ENCODE measurements at regions not wholly inside any gene's neighbourhood (a gene's known extent, or its start where the extent isn't known, plus 50 kb on each side); places are given as distances from the start of the nearest gene placed in this dataset.

DNA sequence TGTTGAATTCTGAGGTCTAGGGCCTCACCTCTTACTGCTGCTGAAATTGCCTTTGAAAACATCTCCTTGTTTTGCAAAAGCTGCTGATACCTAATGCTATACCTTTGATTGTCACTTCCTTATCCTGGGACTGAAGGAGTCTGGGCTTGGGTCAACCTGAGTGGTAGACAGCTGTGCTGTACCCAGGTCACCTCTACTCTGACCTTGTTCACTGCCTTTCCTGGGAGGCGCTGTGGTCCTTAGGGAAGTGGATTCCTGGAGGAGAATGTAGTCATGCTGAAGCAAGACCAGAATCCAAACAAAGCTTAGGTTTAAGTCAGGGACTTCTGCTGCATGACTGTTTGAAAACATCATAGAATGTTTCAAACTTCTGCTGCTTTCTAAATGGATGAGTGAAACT is 191.4 kb downstream of the SNAPC1 start:
- no peak for DNase-seq

DNA sequence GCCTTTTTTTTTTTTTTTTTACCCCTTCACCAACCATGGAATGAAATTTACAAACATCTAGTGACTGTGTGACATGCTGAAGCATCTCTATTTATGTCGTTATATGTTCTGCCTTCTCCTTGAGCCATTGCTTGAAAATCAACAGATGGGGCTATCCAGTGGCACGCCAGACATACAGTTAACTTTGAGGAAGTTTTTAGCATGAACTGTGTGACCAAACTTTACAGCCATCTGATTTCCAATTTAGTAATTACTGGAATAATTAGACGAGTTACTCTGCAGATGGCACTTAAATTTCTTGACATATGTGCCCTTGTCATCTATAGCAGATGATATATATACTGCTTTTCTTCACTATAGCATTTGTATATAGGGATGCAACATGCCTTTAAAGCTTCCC is 192.1 kb downstream of the SNAPC1 start:
- no peak for DNase-seq

DNA sequence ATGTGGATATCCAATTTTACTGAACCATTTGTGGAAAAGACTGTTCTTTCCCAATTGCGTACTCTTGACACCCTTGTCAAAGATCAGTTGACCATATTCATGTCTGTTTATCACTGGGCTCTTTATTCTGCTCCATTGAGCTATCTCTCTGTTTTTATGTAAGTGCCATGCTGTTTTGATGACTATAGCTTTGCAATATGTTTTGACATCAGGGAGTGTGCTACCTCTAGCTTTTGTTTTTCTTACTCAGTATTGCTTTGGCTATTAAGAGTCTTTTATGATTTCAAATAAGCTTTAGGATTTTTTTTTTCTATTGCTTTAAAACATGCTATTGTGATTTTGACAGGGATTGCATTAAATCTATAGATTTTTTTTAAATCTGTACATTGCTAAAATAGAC is 194.3 kb downstream of the SNAPC1 start:
- no peak for DNase-seq

DNA sequence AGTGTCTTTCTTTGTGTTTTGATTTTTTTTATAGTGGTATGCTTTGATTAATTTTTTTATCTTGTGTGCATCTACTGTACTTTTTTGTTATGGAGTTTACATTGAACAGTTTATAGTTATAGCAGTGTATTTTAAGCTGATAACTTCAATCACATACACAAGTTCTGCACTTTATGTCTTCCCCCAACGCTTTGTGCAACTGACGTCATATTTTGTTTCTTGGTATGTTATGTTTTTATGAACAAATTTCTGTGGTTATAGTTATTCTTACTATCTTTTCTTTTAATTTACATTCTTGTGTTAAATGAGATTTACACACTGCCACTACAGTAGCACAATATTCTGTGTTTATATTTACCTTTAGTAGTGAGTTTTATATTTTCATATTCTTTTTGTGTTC is 197.1 kb downstream of the SNAPC1 start:
- DNase-seq, result no peak

DNA sequence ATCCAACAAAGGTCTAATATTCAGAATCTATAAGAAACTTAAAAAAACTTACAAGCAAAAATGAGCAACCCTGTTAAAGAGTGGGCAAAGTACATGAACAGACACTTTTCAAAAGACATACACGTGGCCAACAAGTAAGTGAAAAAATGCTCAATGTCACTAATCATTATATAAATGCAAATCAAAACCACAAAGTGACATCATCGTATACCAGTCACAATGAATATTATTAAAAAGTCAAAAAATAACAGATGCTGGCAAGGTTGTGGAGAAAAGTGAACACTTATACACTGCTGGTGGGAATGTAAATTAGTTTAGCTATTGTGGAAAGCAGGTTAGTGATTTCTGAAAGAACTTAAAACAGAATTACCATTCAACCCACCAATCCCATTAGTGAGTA is 199.1 kb downstream of the SNAPC1 start:
- DNase-seq, result no peak

DNA sequence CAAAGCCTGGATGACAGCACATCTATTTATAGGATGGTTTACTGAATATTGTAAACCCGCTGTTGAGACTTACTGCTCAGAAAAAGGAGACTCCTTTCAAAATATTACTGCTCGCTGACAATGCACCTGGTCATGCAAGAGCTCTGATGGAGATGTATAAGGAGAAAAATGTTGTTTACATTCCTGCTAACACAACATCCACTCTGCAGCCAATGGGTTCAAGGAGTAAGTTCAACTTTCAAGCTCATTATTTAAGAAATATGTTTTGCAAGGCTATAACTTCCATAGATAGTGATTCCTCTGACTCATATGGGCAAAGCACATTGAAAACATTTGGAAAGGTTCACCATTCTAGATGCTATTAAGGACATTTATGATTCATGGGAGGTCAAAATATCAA is 201.7 kb downstream of the SNAPC1 start:
- no peak for DNase-seq

DNA sequence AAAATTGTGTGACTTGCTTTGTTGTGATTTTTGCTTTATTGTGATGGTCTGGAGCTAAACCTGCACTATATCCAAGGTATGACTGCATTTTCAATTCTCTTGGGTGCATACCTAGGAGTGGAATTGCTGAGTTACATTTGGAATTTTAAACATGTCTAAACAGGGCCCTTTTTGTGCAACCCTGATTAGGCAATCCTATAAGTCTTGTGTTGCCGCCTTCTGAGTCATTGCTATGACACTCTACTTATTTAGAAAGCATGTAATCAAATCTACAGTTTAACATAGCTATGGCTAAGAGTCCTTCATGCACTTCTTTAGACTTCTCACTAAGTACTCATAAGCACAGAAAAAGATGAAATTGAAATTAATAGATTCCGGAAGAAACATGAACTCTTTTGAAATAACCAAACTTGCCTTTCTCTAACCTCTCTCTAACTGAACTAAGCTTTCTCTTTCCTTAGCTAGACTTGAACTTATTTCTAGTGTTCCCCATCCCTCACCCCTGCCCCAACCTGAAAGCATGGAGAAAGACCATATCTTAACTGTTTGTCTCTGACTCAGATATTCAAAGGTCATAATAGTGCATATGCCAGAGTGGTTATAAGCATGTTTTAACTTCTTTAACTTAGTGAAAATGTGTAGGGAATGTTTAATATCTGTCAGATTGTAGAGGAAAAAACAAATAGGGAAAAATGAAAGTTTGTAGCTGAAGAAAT is 203.0 kb downstream of the SNAPC1 start:
- peak; percentile 87 for DNase-seq

DNA sequence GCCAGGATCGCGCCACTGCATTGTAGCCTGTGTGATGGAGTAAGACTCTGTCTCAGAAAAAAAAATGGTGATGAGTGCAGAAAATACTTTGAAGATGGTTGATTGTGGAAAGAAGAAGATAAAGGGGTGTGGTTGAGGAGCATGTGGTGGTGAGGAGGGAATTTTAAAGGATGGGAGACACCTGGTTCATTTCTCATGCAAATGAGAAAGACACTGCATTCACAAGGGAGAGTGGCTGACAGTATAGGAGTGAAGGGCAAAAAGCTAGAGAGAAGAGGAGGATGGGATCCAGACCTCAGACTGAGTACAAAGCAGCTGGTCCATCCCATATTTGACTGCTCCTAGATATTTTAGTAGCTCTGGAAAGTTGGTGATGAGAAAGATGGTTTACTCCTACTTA is 206.0 kb downstream of the SNAPC1 start:
- DNase-seq, result no peak

DNA sequence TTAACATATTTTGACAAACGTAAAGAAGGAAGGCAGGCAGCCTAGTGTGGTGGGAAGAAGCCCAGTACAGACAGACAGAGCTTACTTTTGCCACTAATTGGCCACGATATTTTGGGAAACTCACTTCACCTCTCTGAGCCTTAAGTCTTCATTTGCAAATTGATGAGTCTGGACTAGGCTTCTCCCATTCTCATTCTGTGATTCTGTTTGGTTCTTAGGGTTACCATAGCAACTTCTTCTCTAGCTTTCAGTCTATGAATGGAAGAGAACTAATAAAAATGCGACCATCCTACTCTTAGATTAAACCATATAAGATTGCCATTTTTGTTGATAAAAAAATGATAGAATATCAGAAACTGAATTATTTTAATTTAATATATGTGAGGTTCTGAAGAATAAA is 210.5 kb downstream of the SNAPC1 start:
- DNase-seq, result no peak

DNA sequence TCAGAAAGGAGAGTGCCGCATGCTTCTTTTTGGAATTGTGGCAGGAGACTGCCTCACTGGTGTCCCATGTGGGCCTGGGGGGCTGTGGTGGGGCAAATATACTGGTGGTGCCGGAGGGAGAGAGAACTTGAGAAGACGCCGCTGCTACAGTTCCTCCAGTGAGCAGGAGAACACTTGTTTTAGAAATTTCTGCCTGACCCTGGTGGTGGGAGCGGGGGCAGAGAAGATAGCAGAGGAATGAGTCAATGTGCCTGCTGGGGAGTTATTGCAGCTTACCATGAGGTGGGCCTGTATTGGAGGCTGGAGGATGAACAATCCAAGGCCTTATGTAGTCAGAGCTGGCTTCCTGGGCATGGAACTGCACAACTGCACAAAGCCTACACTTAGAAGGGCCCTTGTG is 211.8 kb downstream of the SNAPC1 start:
- DNase-seq, result peak; percentile 85

DNA sequence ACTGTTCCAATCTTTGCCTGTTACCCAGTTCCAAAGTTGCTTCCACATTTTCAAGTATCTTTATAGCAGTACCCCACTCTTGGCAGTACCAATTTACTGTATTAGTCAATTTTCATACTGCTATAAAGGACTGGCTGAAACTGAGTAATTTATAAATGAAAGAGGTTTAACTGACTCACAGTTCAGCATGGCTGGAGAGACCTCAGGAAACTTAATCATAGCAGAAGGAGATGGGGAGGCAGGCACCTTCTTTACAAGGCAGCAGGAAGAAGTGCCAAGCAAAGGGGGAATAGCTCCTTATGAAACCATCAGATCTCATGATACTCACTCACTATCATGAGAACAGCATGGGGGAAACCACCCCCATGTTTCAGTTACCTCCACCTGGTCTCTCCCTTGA is 215.0 kb downstream of the SNAPC1 start:
- peak; percentile 16 for DNase-seq

DNA sequence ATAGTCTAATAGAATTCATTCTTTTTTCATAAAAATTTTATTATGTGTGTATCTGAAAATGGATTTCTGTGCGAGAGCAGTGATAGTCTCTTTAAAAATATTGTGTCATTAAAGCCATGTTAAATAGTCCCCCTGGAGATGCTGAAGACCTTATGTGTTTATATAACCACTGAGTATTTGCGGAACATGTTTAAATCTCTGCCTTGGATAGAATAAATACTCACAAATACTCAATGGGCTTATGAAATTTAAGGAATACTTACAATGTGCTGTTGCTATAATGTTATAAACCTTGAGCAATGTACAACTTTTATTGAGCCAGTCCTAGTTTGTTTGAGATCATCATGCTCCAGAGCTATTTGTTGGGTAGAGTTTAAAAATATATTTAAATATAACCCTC is 226.0 kb downstream of the SNAPC1 start:
- DNase-seq, result no peak

DNA sequence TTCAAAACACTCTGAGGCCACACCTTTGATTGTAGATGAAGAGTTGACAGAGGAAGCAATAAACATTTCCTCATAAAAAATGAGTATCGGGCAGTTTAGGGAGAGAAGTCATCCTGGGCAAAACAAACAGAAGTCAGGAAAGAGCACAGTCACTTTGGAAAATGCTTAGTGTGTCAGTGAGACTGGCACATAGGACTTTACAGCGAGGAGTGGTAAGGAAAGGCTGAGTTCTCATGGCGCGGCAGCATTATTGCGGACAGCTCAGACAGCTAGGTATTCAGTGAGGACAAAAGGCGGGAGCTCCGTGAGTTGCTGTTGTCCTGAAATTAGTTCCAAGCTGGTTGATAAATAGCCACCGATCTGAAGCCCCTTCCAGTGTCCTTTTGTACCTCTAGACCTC is 229.9 kb downstream of the SNAPC1 start:
- no peak for DNase-seq

DNA sequence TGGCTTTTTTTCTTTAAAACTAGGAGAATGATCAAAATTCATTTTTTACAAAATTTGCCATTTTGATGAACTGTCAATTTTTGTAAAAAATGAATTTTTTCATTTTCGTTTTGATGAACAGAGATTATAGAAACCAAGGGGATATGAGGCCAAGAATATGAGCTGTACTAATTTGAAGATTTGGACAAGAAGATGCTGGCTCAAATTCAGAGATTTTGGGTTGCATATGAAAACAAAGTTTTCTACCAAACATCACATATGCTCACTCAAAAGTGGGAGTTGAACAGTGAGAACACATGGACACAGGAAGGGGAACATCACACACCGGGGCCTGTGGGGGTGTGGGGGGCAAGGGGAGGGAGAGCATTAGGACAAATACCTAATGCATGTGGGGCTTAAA is 230.7 kb downstream of the SNAPC1 start:
- no peak for DNase-seq

DNA sequence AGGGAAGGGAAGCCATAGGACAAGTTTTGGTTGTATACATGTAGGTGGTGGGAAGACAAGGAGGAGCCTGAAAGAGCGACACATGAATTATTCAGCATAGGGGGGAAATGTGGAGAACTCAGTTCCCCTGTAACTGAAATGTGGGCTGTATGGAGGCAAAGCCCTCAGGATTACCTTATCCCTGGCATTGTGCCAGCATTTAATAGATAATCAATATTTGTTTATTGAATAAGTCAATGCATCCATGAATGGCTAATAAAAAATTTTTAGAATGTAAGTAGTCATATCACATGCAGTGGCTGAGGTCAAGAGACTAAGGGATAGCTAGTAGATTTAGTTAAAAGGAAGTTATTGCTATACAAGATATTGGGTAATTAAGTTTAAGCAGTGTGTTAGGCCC is 232.4 kb downstream of the SNAPC1 start:
- DNase-seq, result no peak

DNA sequence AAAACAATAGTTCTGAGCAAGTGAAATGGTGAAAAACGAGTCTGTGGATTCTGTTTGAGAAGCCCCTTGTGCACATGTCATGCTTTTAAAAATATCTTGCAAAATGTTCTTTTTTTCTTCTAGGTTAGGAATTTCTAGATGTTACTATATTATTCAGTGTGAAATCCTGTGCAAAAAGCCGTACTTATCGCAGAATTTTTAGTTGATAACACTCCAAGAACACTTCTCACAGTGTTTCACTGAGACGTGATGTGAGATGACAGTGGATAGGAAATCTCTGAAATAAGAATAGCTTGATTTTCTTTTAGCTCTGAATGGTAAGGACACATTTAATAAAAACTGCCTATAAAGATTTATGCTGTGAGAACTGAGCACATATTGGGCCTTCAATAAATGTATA is 234.5 kb downstream of the SNAPC1 start:
- DNase-seq, result no peak

DNA sequence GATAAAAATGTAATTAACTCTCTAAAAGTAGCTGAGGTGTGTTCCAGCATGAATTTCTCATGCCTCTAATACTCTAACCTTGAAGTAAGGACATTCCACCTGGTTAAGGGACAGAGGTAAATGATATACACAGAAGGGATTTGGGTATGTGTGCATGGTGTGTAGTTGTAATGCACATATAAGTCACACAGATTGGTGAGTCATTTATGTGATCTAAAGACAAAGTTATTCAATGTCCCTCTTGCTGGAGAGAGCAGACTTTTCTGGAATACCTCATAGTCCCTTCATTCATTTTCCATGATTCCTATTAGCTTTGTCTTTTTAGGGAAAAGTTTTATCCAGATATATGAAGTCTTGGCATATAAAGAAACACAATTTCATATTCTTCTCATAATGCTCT is 234.9 kb downstream of the SNAPC1 start:
- DNase-seq, result peak; percentile 59

DNA sequence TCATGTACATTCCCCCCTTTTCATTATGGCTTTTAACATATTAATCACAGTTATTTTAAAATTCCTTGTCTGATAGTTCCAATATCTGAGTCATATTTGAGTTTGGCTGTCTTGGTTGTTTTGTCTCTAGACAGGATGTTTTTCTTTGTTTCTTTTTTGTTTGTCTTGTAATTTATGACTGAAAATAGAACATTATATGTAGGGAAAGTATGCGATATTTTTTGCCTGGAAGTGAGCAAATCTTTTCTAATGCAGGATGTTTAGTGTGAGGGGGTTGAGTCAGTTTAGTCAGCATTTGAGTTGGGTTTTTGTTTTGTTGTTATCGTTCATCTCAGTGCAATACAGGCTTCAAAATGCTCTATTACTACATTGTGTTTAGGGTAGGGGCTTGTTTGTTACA is 239.7 kb downstream of the SNAPC1 start:
- peak; percentile 88 for DNase-seq

DNA sequence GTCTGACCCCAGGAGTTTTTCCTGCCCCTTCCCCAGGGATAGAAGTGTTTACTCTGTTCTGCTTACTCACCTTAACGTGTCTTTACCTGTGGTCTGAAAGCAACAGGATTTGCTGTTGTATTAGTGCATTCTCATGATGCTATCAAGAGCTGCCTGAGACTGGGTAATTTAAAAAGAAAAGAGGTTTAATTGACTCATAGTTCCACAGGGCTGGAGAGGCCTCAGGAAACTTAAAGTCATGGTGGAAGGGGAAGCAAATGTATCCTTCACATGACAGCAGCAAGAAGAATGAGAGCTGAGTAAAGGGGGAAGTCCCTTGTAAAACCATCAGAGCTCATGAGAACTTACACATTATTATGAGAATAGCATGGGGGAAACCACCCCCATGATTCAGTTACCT is 240.4 kb downstream of the SNAPC1 start:
- DNase-seq, result peak; percentile 75

DNA sequence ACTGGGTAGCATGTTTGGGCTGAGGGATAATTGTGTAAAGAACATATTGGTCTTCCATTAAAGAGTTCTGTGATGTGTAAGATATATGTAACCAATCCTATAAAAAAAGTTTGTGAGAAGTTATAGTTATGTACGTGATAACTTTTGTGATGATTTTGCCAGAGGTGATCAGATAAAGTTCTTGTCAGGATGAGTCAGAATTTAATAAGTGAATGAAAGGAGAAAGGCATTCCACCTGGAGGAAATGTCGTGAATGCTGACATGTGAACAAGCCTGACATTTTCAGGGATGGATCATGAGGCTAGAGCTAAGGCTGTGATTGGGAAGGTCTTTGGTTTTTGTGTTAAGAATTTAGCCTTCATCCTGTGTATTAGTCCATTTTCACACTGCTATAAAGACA is 241.5 kb downstream of the SNAPC1 start:
- no peak for DNase-seq

DNA sequence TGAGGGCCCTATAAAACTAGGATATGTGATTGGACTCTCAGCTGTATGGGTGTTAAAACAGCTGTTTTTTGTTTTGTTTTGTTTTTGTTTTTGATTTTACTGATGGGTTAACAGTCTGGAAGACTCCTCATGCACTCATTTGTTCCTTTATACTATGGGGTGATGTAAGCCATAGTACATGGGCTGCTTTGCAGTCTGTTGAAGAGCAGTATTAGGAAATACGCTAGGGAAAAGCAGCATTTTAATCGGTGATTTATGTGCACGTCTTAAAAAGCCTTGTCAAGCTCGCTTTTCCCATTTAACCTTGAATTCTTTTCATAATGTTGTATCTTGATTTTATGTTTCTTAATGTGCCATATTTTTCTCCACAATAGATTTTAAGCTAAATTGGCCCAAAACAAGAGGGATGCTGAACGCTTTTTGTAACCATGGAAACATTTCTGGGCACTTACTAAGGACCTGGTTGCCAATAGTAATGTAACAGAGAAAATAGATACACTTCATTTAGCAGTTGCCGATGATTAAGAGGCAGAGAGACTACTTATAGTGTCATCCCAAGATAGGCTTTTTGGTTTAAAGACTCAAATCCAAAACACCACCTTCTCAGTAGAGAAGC is 244.0 kb downstream of the SNAPC1 start:
- DNase-seq, result no peak

DNA sequence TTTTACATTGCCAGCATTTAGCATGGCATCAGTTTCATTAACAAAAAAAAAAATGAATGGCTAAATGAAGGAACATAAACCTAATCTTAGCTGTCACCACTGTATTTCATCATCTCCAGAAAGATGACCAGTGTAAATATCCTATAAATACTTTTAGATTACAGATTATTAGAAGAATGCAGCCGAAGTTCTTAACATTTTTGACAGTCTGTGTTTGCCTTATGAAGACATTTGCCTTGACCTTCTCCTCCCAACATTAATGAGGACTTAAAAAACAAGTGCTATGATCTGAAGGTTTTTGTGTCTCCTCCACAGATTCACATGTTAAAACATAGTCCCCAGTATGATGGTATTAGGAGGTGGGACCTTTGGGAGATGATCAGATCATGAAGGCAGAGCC is 253.0 kb downstream of the SNAPC1 start:
- DNase-seq, result peak; percentile 85

DNA sequence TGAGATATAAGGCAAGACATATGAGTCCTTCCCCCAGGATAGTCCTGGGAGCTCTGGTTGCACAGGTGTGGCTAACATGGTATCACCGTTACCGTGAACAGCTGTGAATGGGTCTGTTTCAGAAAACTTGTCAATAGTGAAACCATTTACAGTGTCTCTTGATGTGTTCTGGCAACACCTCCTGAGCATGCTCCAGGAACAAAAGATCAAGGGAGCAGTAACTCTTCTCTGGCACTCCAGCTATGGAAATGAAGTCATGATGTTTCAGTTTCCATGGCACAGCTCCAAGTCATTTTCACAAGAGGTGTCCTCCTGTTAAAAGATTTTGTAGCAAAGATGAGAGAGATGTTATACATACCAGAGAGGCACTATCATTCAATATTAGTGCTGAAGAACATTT is 253.7 kb downstream of the SNAPC1 start:
- DNase-seq, result peak; percentile 80

DNA sequence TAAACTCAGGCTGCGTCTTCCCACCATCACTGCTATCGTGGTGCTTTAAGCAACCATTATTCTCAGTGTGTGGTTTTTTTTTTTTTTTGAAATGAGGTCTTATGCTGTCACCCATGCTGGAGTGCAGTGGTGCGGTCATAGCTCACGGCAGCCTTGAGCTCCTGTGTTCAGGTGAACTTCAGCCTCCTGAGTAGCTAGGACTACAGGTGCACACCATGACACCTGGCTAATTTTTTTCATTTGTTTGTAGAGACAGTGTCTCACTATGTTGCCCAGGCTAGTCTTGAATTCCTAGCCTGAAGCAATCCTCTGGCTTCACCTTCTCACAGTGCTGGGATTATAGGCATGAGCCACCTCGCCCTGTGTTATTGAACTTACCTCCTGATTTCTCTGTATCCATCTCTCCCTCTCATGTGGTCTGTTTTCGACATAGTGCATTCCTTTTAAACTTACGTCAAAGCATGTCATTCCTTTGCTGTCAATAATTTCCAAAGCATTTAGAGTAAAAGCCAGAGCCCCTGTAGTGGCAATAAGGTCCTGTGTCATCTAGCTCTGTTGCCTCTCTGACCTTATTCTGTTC is 255.5 kb downstream of the SNAPC1 start:
- DNase-seq, result no peak

DNA sequence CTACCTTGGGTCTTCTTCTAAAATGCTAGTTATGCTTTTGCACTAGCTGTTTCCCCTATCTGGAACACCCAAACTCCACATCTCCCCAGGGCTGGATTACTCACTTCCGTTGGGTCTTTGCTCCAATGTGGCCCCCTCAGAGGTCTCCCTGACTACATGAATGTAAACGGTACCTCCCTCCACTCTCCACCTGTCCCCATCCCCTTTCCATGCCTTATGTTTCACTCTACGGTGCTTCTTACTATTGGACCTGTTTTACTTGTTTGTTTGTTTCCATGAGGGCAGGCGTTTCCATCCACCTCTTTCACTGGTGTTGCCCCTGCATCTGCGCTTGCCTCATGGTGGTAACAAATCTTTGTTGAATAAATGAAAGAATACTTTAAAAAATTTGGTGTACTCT is 256.4 kb downstream of the SNAPC1 start:
- no peak for DNase-seq

All from fibroblast of skin of back (primary cell).